Dendritic cell treated with granulocyte-macrophage colony-stimulating factor and Interleukin-4, amounts not matched to agents 40 ng/mL and 50 ng/mL, for 4 days (primary cell): ENCODE measurements at regions not wholly inside any gene's neighbourhood (a gene's known extent, or its start where the extent isn't known, plus 50 kb on each side); places are given as distances from the start of the nearest gene placed in this dataset.
"Not testable (repeated sequence)": the region's sequence is repeated elsewhere in the genome, so short reads cannot be mapped to it uniquely, and the experiment has no call there.

Experiments
- H3K27ac Mint-ChIP-seq: one replicate; pipeline ENCODE4 v1.8.0; 2022; ENCODE audit warnings: mild to moderate bottlenecking, mixed read lengths
- H3K27me3 Mint-ChIP-seq: one replicate; pipeline ENCODE4 v1.8.0; 2022; ENCODE audit warnings: mild to moderate bottlenecking, mixed read lengths
- H3K36me3 Mint-ChIP-seq: one replicate; pipeline ENCODE4 v1.8.0; 2022; ENCODE audit warnings: low read depth, mixed read lengths
- H3K4me1 Mint-ChIP-seq: one replicate; pipeline ENCODE4 v1.8.0; 2022; ENCODE audit warnings: low read depth, mixed read lengths
- H3K4me3 Mint-ChIP-seq: one replicate; pipeline ENCODE4 v1.8.0; 2022; ENCODE audit warnings: mild to moderate bottlenecking, moderate library complexity, mixed read lengths
- H3K9me3 Mint-ChIP-seq: one replicate; pipeline ENCODE4 v1.8.0; 2022; ENCODE audit warnings: mixed read lengths
- intact Hi-C: fragments of 100-400 bp; cut with micrococcal nuclease; formaldehyde crosslinking; loops from one replicate; pipeline ENCODE4 v1.15.0; 2022

DNA sequence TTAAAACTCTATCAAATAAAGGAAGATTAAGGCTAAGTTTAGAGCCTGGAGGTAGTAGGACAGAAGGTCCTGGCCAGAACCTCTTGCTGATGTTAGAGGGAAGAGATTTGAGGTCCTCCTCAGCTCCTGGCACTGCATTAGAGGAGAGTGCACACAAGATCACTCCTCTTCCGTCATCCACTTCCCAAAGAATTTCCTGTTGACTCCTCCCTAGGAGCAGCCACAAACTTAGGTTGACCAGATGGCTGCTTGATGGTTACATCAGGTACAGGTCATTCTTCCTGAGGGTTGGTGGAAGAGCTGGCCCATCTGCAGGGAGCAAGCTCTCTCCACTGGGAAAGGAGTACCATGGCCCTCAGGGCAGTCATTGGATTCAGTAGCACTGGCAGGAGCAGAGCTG is 93.9 kb upstream of the IL33 start:
- Mint-ChIP-seq H3K4me1 (no peaks in the 10 kb centered on the region), H3K9me3 (no peaks in the 10 kb centered on the region), H3K27ac (no peak overlapping the region), H3K4me3 (no peak overlapping the region), H3K27me3 (peaks cover 22% of the 10 kb centered on the region), H3K36me3 (no peaks in the 10 kb centered on the region)
- intact Hi-C loops = no loop called here

DNA sequence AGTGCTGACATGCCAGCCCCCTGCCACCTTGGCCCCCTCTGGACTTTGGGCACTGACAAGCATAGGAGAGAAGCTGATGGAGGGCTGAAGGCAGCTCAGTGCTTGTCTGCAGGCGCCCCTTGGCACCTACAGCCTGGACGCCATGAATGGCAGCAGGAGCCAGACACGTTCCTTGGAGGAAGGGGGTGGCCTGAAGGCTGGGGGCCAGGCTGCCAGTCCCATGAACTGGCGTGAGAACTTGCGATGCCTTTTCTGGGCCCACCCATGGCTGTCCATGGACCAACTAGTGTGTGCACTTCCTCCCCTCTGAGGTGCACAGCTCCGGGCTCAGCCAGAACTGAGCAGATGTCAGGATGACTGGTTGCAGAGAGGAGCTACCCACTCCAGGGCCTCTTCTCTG is 99.0 kb upstream of the RANBP6 start:
- Mint-ChIP-seq H3K27ac (no peak overlapping the region), H3K4me1 (no peaks in the 10 kb centered on the region), H3K27me3 (peaks cover 2% of the 10 kb centered on the region), H3K36me3 (no peaks in the 10 kb centered on the region), H3K9me3 (no peaks in the 10 kb centered on the region), H3K4me3 (no peak overlapping the region)
- intact Hi-C loops = no loop called here

- H3K27ac Mint-ChIP-seq = no peak overlapping the region
- H3K27me3 Mint-ChIP-seq = no peaks in the 10 kb centered on the region
- no peak overlapping the region for H3K4me3 Mint-ChIP-seq
- intact Hi-C loops = no loop called here
- no peaks in the 10 kb centered on the region for H3K9me3 Mint-ChIP-seq
- no peaks in the 10 kb centered on the region for H3K4me1 Mint-ChIP-seq
- H3K36me3 Mint-ChIP-seq = no peaks in the 10 kb centered on the region
Observed at GRCh38 chr9:6113819-6114218, 98.4 kb upstream of the RANBP6 start.

GRCh38 chr9:6113312-6113711 is 97.9 kb upstream of the RANBP6 start:
- intact Hi-C loops = no loop called here
- Mint-ChIP-seq H3K4me1 (no peaks in the 10 kb centered on the region), H3K36me3 (no peaks in the 10 kb centered on the region), H3K27ac (no peak overlapping the region), H3K27me3 (no peaks in the 10 kb centered on the region), H3K4me3 (no peak overlapping the region), H3K9me3 (no peaks in the 10 kb centered on the region)

DNA sequence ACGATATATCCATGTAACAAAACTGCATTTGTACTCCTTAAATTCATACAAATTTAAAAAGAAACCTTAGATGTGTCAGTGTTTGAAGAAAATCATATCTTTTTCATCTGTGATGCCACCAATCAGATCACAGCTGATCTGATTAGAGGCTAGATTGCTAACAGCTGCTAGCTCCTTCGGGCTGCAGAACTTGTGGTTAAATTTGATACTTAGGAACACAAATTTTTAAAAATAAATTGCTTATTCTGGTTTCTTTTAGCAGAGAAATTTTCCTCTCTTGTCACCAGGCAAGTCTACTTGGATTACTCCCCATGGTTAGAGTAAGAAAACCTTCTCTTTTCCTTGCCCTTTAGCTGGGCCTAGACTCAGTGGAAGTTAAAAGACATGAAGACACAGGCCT is 94.6 kb upstream of the RANBP6 start:
- Mint-ChIP-seq H3K9me3 (no peaks in the 10 kb centered on the region), H3K4me1 (no peaks in the 10 kb centered on the region), H3K4me3 (no peak overlapping the region), H3K36me3 (no peaks in the 10 kb centered on the region), H3K27ac (no peak overlapping the region), H3K27me3 (no peaks in the 10 kb centered on the region)
- intact Hi-C loops = loop anchor here (5.0 kb wide), 1 partner anchor 53 kb away; no protein-coding TSS in a partner anchor

DNA sequence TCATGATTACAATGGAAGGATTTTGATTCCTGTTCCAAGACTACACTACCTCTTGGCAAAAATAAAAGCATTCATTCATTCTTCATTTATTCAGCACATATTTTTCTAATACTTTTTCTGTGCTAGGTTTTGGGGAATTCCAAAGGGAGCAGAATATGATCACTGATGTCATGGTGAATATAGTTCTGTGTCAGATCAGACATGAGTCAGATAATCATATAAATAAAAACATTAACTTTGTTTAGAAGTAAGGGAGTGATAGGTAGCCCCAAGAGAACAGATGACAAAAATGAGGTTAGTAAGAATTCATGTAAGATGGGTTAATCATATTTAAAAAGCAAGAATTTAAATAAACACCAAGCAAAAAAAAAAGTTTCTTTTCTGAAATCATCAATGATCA is 94.1 kb upstream of the RANBP6 start:
- Mint-ChIP-seq H3K4me3 (no peak overlapping the region), H3K36me3 (no peaks in the 10 kb centered on the region), H3K4me1 (no peaks in the 10 kb centered on the region), H3K27ac (no peak overlapping the region), H3K9me3 (no peaks in the 10 kb centered on the region), H3K27me3 (no peaks in the 10 kb centered on the region)
- intact Hi-C loops = loop anchor here (5.0 kb wide), 1 partner anchor 52 kb away; no protein-coding TSS in a partner anchor

- Mint-ChIP-seq H3K27ac (no peak overlapping the region), H3K27me3 (no peaks in the 10 kb centered on the region), H3K9me3 (no peaks in the 10 kb centered on the region), H3K4me3 (no peak overlapping the region), H3K36me3 (no peaks in the 10 kb centered on the region), H3K4me1 (no peaks in the 10 kb centered on the region)
- intact Hi-C loops = loop anchor here (5.0 kb wide), 1 partner anchor 50 kb away; no protein-coding TSS in a partner anchor
Observed at GRCh38 chr9:6106711-6107339, 91.4 kb upstream of the RANBP6 start.

GRCh38 chr9:6105738-6106137 is 90.3 kb upstream of the RANBP6 start:
- intact Hi-C loops = loop anchor here (5.0 kb wide), 1 partner anchor 48 kb away; no protein-coding TSS in a partner anchor
- Mint-ChIP-seq H3K27ac (no peak overlapping the region), H3K9me3 (no peaks in the 10 kb centered on the region), H3K4me3 (no peak overlapping the region), H3K4me1 (no peaks in the 10 kb centered on the region), H3K36me3 (no peaks in the 10 kb centered on the region), H3K27me3 (no peaks in the 10 kb centered on the region)

GRCh38 chr9:6104406-6104805 is 89.0 kb upstream of the RANBP6 start:
- H3K27ac Mint-ChIP-seq, H3K36me3 Mint-ChIP-seq, H3K27me3 Mint-ChIP-seq, H3K4me3 Mint-ChIP-seq, H3K4me1 Mint-ChIP-seq, H3K9me3 Mint-ChIP-seq, intact Hi-C loops: not testable (repeated sequence)

DNA sequence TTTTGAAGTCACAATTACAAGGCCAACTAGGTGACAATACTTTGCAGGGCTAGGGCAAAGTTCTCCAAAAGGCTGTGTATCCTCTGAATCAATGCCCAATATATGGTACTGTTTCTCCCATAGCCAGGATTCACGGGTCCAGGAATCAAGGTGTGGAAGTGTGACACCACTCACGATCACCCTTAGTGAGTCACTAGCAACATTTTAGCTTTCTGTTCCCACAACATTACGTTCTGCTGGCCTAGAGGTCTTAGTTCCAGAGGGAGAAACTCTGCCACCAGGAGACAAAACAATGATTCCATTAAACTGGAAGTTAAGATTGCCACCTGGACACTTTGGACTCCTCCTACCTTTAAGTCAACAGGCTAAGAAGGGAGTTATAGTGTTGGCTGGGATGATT is 88.5 kb upstream of the RANBP6 start:
- H3K4me1 Mint-ChIP-seq, H3K27ac Mint-ChIP-seq, H3K27me3 Mint-ChIP-seq, intact Hi-C loops, H3K9me3 Mint-ChIP-seq, H3K36me3 Mint-ChIP-seq, H3K4me3 Mint-ChIP-seq: not testable (repeated sequence)

DNA sequence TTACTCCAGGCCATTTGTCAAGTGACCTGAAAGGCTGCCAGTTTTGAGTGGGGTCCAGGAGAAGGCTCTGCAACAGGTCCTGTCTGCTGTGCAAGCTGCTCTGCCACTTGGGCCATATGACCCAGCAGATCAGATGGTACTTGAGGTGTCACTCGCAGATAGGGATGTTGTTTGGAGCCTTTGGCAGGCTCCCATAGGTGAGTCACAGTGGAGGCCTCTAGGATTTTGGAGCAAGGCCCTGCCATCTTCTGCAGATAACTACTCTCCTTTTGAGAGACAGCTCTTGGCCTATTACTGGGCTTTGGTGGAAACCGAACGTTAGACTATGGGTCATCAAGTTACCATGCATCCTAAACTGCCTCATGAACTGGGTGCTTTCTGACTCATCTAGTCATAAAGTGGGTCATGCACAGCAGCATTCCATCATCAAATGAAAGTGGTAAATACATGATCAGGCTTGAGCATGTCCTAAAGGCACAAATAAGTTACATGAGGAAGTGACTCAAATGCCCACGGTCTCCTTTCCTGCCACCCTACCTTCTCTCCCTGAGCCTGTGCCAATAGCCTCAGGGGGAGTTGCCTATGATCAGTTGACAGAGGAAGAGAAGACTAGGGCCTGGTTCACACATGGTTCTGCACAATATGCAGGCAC is 87.0 kb upstream of the RANBP6 start:
- H3K27me3 Mint-ChIP-seq, H3K36me3 Mint-ChIP-seq, H3K4me1 Mint-ChIP-seq, H3K27ac Mint-ChIP-seq, H3K9me3 Mint-ChIP-seq, intact Hi-C loops, H3K4me3 Mint-ChIP-seq: not testable (repeated sequence)

DNA sequence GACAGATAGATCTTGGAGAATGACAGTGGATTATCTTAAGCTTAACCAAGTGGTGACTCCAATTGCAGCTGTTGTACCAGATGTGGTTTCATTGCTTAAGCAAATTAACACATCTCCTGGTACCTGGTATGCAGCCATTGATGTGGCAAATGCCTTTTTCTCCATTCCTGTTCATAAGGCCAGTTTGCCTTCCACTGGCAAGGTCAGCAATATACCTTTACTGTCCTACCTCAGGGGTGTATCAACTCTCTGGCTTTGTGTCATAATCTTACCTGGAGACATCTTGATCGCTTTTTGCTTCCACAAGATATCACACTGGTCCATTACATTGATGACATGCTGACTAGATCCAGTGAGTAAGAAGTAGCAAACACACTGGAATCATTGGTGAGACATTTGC is 86.3 kb upstream of the RANBP6 start:
- H3K4me1 Mint-ChIP-seq, H3K27me3 Mint-ChIP-seq, H3K9me3 Mint-ChIP-seq, H3K4me3 Mint-ChIP-seq, intact Hi-C loops, H3K36me3 Mint-ChIP-seq, H3K27ac Mint-ChIP-seq: not testable (repeated sequence)

DNA sequence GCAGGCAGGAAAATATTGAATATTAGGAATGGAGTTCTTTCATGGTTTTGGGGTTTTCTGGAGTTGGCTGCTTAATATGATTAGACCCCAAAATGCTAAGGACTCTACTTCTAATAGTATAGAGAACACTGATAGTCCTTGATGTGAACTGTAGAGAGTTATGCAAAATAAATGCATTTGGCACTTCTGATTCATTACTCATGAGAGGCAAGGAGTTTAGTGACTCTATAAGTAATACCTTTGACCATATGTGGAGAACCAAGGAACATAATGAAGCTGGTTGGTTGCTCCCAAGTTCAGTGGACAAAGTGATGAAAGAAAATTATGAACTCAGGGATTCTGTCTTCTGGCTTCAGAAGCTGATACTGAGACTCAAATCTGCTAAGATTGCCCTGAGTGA is 83.9 kb upstream of the RANBP6 start:
- H3K4me1 Mint-ChIP-seq, H3K4me3 Mint-ChIP-seq, H3K27me3 Mint-ChIP-seq, intact Hi-C loops, H3K27ac Mint-ChIP-seq, H3K9me3 Mint-ChIP-seq, H3K36me3 Mint-ChIP-seq: not testable (repeated sequence)

DNA sequence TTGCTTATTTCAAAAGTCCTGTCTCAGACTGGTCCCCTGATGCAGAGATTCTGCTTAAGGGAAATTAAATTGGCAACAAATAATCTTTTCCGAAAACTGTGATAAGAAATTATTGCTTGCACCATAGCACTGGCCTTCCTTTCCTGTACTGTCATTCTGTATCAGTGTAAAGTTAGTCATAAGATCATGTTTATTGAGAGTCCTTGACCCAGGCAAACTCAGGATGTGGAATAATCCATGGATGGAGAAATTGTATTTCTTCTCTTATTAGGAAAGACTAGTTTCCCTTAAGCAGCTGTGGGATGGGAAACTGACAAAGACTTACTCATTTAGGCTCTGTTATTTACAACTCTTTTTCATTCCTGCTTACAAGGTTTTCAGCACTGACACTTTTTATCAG is 83.0 kb upstream of the RANBP6 start:
- H3K36me3 Mint-ChIP-seq = no peaks in the 10 kb centered on the region
- peaks cover 5% of the 10 kb centered on the region for H3K27me3 Mint-ChIP-seq

GRCh38 chr9:6096821-6097220 is 81.4 kb upstream of the RANBP6 start:
- no peaks in the 10 kb centered on the region for H3K4me1 Mint-ChIP-seq
- H3K9me3 Mint-ChIP-seq = no peaks in the 10 kb centered on the region
- no peaks in the 10 kb centered on the region for H3K36me3 Mint-ChIP-seq
- intact Hi-C loops = no loop called here
- H3K4me3 Mint-ChIP-seq = no peak overlapping the region
- H3K27ac Mint-ChIP-seq = no peak overlapping the region
- peaks cover 5% of the 10 kb centered on the region for H3K27me3 Mint-ChIP-seq

More for the DNA sequence above, 83.0 kb upstream of the RANBP6 start:
- intact Hi-C loops = no loop called here
- Mint-ChIP-seq H3K4me1 (no peaks in the 10 kb centered on the region), H3K4me3 (no peak overlapping the region), H3K27ac (no peak overlapping the region), H3K9me3 (no peaks in the 10 kb centered on the region)
